Ishikawa (cell line): ENCODE measurements at regions not wholly inside any gene's neighbourhood (a gene's known extent, or its start where the extent isn't known, plus 50 kb on each side); places are given as distances from the start of the nearest gene placed in this dataset.

Source experiments
- CEBPB ChIP-seq: IDR thresholded peaks from 2 replicates; pipeline ENCODE4 v1.6.1; 2012
- CREB1 ChIP-seq: IDR thresholded peaks from 2 replicates; pipeline ENCODE4 v1.6.1; 2012; ENCODE audit warnings: low read depth
- EGR1 ChIP-seq: IDR thresholded peaks from 2 replicates; pipeline ENCODE4 v1.6.1; 2012
- EP300 ChIP-seq: IDR thresholded peaks from 2 replicates; pipeline ENCODE4 v1.6.1; 2012; ENCODE audit warnings: borderline replicate concordance
- FOXM1 ChIP-seq: IDR thresholded peaks from 2 replicates; pipeline ENCODE4 v1.6.1; 2012; ENCODE audit warnings: low read depth, borderline replicate concordance
- NFIC ChIP-seq: IDR thresholded peaks from 2 replicates; pipeline ENCODE4 v1.6.1; 2012
- RAD21 ChIP-seq: IDR thresholded peaks from 2 replicates; pipeline ENCODE4 v1.6.1; 2012; ENCODE audit warnings: low read depth
- TAF1 ChIP-seq: IDR thresholded peaks from 2 replicates; pipeline ENCODE4 v1.6.1; 2012; ENCODE audit warnings: low read depth, mild to moderate bottlenecking
- TCF12 ChIP-seq: IDR thresholded peaks from 2 replicates; pipeline ENCODE4 v1.6.1; 2012; ENCODE audit warnings: low read depth
- TEAD4 ChIP-seq: IDR thresholded peaks from 2 replicates; pipeline ENCODE4 v1.6.1; 2012
- YY1 ChIP-seq: IDR thresholded peaks from 2 replicates; pipeline ENCODE4 v1.6.1; 2012; ENCODE audit warnings: low read depth
- ZBTB7A ChIP-seq: IDR thresholded peaks from 2 replicates; pipeline ENCODE4 v1.6.1; 2012; ENCODE audit warnings: low read depth
- TF ChIP-seq, protein P1 (sequence below): IDR thresholded peaks from 2 replicates; pipeline ENCODE4 v1.6.1; 2012
- TF ChIP-seq, protein P2 (sequence below): IDR thresholded peaks from 2 replicates; pipeline ENCODE4 v1.6.1; 2012; ENCODE audit warnings: low read depth, mild to moderate bottlenecking
- TF ChIP-seq, protein P3 (sequence below): IDR thresholded peaks from 2 replicates; pipeline ENCODE4 v1.6.1; 2012

DNA sequence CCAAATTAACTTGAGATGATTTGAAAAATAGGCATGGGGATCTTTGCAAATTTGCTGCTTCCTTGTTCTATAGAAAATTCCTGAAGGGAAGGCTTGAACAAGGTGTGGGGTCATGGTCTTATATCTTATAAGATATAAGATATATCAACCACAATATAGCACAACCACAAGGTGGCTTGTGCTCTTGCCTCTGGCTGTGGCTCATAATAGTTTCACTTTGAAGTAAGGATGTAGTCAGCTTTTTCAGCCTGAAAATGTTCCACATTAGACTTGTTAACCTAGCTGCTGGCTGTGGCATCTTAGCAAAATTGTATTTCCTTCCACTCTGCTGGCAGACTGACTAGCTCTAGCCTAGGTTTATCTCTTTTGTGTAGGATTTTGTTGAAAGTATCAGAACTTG, 169.7 kb downstream of the KLF5 start:
- TF ChIP-seq RAD21 = 0 out of 2 replicates have a peak, but pooled peaks have one; percentile 18
- no peak for TF ChIP-seq TAF1

DNA sequence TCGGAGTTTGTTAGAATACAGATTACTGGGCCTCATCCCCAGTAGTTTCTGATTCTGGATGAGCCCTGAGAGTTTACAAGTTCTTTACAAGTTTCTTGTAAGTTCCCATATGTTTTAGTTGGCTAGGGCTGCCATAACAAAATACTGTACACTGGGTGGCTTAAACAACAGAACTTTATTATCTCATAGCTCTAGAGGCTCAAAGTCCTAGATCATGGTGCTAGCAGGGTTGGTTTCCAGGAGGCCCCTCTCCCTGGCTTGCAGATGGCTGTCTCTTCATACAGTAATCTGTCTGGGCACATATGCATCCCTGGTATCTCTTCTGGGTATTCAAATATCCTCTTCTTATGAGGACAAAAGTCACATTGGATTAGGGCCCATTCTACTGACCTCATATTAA, 167.2 kb downstream of the KLF5 start:
- TF ChIP-seq CEBPB = no peak
- TF ChIP-seq ZBTB7A = no peak
- TF ChIP-seq TAF1 = no peak
- TF ChIP-seq RAD21 = no peak
- no peak for TF ChIP-seq TCF12
- no peak for TF ChIP-seq YY1
- no peak for TF ChIP-seq NFIC
- TF ChIP-seq, protein P1, sequence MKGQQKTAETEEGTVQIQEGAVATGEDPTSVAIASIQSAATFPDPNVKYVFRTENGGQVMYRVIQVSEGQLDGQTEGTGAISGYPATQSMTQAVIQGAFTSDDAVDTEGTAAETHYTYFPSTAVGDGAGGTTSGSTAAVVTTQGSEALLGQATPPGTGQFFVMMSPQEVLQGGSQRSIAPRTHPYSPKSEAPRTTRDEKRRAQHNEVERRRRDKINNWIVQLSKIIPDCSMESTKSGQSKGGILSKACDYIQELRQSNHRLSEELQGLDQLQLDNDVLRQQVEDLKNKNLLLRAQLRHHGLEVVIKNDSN = no peak
- no peak for TF ChIP-seq CREB1
- TF ChIP-seq, protein P2, sequence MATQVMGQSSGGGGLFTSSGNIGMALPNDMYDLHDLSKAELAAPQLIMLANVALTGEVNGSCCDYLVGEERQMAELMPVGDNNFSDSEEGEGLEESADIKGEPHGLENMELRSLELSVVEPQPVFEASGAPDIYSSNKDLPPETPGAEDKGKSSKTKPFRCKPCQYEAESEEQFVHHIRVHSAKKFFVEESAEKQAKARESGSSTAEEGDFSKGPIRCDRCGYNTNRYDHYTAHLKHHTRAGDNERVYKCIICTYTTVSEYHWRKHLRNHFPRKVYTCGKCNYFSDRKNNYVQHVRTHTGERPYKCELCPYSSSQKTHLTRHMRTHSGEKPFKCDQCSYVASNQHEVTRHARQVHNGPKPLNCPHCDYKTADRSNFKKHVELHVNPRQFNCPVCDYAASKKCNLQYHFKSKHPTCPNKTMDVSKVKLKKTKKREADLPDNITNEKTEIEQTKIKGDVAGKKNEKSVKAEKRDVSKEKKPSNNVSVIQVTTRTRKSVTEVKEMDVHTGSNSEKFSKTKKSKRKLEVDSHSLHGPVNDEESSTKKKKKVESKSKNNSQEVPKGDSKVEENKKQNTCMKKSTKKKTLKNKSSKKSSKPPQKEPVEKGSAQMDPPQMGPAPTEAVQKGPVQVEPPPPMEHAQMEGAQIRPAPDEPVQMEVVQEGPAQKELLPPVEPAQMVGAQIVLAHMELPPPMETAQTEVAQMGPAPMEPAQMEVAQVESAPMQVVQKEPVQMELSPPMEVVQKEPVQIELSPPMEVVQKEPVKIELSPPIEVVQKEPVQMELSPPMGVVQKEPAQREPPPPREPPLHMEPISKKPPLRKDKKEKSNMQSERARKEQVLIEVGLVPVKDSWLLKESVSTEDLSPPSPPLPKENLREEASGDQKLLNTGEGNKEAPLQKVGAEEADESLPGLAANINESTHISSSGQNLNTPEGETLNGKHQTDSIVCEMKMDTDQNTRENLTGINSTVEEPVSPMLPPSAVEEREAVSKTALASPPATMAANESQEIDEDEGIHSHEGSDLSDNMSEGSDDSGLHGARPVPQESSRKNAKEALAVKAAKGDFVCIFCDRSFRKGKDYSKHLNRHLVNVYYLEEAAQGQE = no peak
- TF ChIP-seq TEAD4 = no peak
- TF ChIP-seq FOXM1 = no peak
- no peak for TF ChIP-seq EGR1
- TF ChIP-seq EP300 = no peak
- TF ChIP-seq, protein P3, sequence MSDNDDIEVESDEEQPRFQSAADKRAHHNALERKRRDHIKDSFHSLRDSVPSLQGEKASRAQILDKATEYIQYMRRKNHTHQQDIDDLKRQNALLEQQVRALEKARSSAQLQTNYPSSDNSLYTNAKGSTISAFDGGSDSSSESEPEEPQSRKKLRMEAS = no peak

DNA sequence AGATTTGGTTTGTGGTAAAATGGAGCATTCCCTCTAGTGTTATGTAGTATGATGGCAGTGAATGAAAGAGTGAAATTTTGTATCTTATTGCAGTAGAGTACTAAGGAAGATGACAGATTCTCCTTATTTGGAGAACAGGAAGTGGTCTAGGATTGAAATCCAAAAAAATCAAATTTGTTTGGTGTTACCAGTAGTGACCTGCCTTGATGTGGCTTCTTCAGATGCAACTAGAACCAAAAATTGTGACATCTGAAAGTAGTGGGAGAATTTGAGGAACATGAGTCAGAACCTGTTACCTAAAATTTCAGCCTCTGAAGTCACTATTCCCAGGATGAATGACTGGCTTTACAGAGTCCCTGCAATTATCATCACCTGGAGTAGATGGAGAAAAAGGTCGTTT, 165.9 kb downstream of the KLF5 start:
- TF ChIP-seq FOXM1 (no peak), TEAD4 (no peak)

DNA sequence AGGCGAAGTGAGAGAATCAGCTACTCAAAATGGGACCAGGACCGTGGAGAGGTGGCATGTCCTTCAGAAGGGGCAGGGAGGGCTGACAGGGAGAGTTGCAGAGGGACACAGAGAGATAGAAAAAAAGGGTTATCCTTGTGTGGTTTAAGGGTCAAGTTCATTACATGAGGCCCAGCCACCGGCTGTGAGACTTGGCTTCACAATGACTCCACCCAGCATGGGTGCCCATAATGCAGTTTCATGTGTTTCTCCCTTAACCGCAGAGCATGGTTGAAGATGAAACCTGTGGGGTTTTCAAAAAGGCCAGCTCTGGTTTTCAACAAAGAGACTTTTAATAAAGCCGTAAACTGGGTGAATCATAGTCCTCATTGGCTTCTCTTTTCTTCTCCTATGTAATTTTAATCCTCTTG, 164.6 kb downstream of the KLF5 start:
- TF ChIP-seq ZBTB7A (no peak), CREB1 (no peak), RAD21 (no peak), EGR1 (no peak), TAF1 (no peak), FOXM1 (no peak), CEBPB (no peak), TCF12 (no peak), EP300 (no peak), TEAD4 (no peak), NFIC (no peak), YY1 (no peak)
- TF ChIP-seq, protein P2 = no peak
- TF ChIP-seq, protein P3 = no peak
- TF ChIP-seq, protein P1 = no peak

DNA sequence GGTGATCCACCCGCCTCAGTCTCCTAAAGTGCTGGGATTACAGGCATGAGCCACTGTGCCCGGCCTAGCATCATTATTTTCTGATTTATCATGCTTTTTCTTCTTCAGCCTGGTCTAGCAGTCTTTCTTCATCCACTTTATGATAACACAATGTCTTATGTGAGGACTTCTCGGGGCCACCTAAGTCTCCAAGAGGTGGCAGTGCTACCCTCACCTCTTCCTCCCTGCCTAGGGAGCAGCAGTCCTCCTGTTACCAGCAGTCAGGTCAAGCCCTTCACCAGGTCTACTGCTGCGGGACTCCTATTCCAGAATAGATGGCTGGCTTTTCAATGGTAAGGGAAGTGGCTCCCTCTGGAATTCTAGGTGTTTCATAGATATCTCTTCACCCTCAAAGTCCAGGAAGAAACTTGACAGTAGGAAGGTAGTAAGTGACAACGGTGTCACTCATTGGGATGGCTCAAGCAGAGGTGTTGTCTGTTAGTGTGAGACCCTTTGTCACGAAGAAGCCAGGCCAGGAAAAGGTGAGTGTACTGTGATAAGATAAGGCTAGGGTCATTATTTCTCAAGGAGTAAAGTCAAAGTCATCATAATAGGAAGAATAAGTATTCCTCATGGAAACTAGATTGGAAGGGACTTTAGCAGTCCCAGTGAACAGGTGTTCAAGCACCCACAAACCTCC, 164.0 kb downstream of the KLF5 start:
- TF ChIP-seq TAF1 = no peak
- TF ChIP-seq RAD21 = peak; percentile 22; the same call in 1 of the 2 replicates
- no peak for TF ChIP-seq TCF12

DNA sequence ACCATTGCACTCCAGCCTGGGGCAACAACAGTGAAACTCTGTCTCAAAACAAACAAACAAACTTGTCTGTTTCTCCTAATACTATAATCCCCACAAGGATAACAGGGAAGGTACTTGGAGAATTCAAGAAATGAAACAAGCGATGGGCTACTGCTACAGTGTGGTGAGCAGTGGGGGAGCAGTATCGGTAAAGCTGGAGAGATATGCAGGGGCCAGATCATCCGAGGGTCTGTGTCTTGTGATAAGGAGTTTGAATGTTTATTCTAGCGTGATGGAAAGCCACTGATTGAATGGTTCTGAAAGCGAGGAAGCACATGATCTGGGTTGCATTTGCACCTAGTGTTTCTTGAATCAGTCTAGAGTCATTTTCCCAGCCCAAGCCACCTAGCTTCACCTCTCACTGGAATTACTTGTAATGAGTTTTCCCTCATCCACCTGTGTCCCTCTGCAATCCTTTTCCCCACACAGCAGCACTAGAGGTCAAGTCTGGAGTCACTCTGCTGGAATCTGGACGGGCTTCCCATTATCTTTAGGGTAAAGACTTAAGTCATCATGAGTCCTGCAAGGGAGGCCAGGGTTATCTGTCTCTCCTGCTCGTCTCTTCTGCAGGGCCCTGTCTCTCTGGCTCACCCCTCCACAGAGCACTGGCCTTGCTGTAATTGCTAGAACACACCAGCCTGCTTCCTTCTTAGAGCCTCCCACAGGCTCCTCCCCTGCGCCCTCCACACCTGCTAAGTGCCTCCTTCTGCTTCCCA, 162.3 kb downstream of the KLF5 start:
- no peak for TF ChIP-seq TAF1

DNA sequence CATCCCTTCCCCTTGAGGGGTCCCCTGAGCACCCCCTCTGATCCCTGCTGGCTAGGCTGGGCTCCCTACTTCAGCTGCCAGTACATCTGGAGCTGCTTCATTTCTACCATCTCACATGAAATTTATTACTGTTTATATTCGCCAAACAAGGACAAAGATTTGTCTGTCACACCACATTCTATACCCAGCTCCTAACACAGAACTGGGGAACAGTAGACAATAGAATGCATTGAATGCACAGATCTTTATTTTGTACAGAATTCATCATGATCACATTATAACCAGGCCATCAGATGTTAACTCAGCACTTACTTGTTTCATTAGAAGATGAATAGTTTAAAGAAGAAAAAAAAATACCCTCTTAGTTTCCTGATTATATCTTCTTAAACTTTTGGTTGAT, 159.4 kb downstream of the KLF5 start:
- TF ChIP-seq, protein P2 = no peak
- TF ChIP-seq TAF1 = no peak
- TF ChIP-seq, protein P1 = no peak
- no peak for TF ChIP-seq CREB1
- no peak for TF ChIP-seq TCF12
- TF ChIP-seq EP300 = no peak
- no peak for TF ChIP-seq RAD21
- no peak for TF ChIP-seq EGR1
- no peak for TF ChIP-seq ZBTB7A
- TF ChIP-seq TEAD4 = no peak
